ENCODE measurements at regions not wholly inside any gene's neighbourhood (a gene's known extent, or its start where the extent isn't known, plus 50 kb on each side); places are given as distances from the start of the nearest gene placed in this dataset.

- H3K4me3 ChIP-seq (ENCODE audit: extremely low read depth in 1 of 4, insufficient read depth in 2 of 4, low read depth in 3 of 4, low read length in 4 of 4): no peak overlapping the region
- no peak overlapping the region for H3K4me2 ChIP-seq (ENCODE audit: insufficient read depth in 1 of 2, low read depth in 2 of 2, low read length in 2 of 2)
- H3K36me3 ChIP-seq (ENCODE audit: control insufficient read depth in 2 of 4, insufficient read depth in 4 of 4, low read length in 3 of 4): no peaks in the 10 kb centered on the region
- H4K91ac ChIP-seq (replicated peaks; ENCODE audit: insufficient read length, low read length): no peak overlapping the region
- H2BK20ac ChIP-seq (ENCODE audit: low read length): no peak overlapping the region
- H3K4ac ChIP-seq (replicated peaks; ENCODE audit: insufficient read length, low read depth, low read length): no peak overlapping the region
- H3K27me3 ChIP-seq (replicated peaks in 1 of 4; ENCODE audit: control insufficient read depth in 3 of 4, extremely low read depth in 1 of 4, insufficient read depth in 3 of 4, low read length in 3 of 4): no peaks in the 10 kb centered on the region
- DNase-seq (ENCODE audit: low read depth in 1 of 2, low spot score in 2 of 2) (no peak), FAIRE-seq (no peak)
- H3K4me1 ChIP-seq (replicated peaks in 1 of 4; ENCODE audit: control insufficient read depth in 3 of 4, insufficient read depth in 4 of 4, low read length in 3 of 4): peaks cover 0 to 10% (median 5%) of the 10 kb centered on the region in 4 experiments; a peak in 3 of 7 replicates
- no peaks in the 10 kb centered on the region for H4K20me1 ChIP-seq (replicated peaks in 1 of 2; ENCODE audit: control insufficient read depth in 1 of 2, insufficient read depth in 2 of 2, low read length in 2 of 2)
- H3K79me2 ChIP-seq (ENCODE audit: control insufficient read depth in 1 of 2, insufficient read depth in 2 of 2, low read length in 2 of 2): no peaks in the 10 kb centered on the region
- no peak overlapping the region for H2AK5ac ChIP-seq (ENCODE audit: low read depth, low read length)
- no peak overlapping the region for H3K56ac ChIP-seq (replicated peaks; ENCODE audit: insufficient read length, low read depth, low read length)
- CTCF ChIA-PET (ENCODE audit: partially characterized antibody): no interaction called here
- POLR2A ChIA-PET (ENCODE audit: partially characterized antibody): no interaction called here
- H2BK15ac ChIP-seq (ENCODE audit: low read length): no peak overlapping the region
- no peak overlapping the region for H2AFZ ChIP-seq (ENCODE audit: low read length)
- no peak overlapping the region for H3K14ac ChIP-seq (ENCODE audit: insufficient read length)
- no peak overlapping the region for H3K9ac ChIP-seq (replicated peaks in 1 of 4; ENCODE audit: extremely low read depth in 1 of 4, low read depth in 3 of 4, low read length in 3 of 4)
- H3K18ac ChIP-seq (ENCODE audit: extremely low read depth, low read length): no peak overlapping the region
- no peak overlapping the region for H3K23ac ChIP-seq (ENCODE audit: insufficient read length)
- no peak overlapping the region for H3K27ac ChIP-seq (ENCODE audit: low read depth, low read length)
- TF ChIP-seq, protein P1, sequence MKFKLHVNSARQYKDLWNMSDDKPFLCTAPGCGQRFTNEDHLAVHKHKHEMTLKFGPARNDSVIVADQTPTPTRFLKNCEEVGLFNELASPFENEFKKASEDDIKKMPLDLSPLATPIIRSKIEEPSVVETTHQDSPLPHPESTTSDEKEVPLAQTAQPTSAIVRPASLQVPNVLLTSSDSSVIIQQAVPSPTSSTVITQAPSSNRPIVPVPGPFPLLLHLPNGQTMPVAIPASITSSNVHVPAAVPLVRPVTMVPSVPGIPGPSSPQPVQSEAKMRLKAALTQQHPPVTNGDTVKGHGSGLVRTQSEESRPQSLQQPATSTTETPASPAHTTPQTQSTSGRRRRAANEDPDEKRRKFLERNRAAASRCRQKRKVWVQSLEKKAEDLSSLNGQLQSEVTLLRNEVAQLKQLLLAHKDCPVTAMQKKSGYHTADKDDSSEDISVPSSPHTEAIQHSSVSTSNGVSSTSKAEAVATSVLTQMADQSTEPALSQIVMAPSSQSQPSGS (IDR thresholded peaks at IDR 0.05; ENCODE audit: low read length): no peak
- TF ChIP-seq FOSL1 (IDR thresholded peaks at IDR 0.05; ENCODE audit: insufficient read depth, low read depth, low read length) (no peak), POLR2AphosphoS5 (IDR thresholded peaks at IDR 0.05; ENCODE audit: low read depth, low read length) (no peak), SIN3A (conservative IDR thresholded peaks at IDR 0.05 in 1 of 2, IDR thresholded peaks at IDR 0.05 in 1 of 2; ENCODE audit: low read depth in 1 of 2, low read length in 2 of 2) (no peak), RBBP5 (IDR thresholded peaks at IDR 0.05; ENCODE audit: borderline replicate concordance, low read depth, low read length) (no peak), MAFK (IDR thresholded peaks at IDR 0.05; ENCODE audit: low read depth, low read length) (no peak), KDM5A (IDR thresholded peaks at IDR 0.05; ENCODE audit: low read length) (no peak)
- TF ChIP-seq, protein P2, sequence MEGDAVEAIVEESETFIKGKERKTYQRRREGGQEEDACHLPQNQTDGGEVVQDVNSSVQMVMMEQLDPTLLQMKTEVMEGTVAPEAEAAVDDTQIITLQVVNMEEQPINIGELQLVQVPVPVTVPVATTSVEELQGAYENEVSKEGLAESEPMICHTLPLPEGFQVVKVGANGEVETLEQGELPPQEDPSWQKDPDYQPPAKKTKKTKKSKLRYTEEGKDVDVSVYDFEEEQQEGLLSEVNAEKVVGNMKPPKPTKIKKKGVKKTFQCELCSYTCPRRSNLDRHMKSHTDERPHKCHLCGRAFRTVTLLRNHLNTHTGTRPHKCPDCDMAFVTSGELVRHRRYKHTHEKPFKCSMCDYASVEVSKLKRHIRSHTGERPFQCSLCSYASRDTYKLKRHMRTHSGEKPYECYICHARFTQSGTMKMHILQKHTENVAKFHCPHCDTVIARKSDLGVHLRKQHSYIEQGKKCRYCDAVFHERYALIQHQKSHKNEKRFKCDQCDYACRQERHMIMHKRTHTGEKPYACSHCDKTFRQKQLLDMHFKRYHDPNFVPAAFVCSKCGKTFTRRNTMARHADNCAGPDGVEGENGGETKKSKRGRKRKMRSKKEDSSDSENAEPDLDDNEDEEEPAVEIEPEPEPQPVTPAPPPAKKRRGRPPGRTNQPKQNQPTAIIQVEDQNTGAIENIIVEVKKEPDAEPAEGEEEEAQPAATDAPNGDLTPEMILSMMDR (IDR thresholded peaks at IDR 0.05; ENCODE audit: control extremely low read depth in 1 of 3, insufficient read depth in 1 of 3, low read depth in 1 of 3, low read length in 3 of 3): no peak
- H2BK12ac ChIP-seq (ENCODE audit: low read depth, low read length): no peak overlapping the region
- no peak overlapping the region for H2BK5ac ChIP-seq (ENCODE audit: low read depth, low read length)
- H3K9me3 ChIP-seq (ENCODE audit: insufficient read depth in 2 of 2, low read depth in 1 of 2, low read length in 1 of 2): no peaks in the 10 kb centered on the region
- no peaks in the 10 kb centered on the region for H3K23me2 ChIP-seq (ENCODE audit: low read depth, low read length)
- no peak overlapping the region for H2BK120ac ChIP-seq (replicated peaks; ENCODE audit: low read depth, low read length)
- no peaks in the 10 kb centered on the region for H3K79me1 ChIP-seq (ENCODE audit: low read depth, low read length)
- no peak overlapping the region for H4K5ac ChIP-seq (ENCODE audit: insufficient read length, low read depth, low read length)
- no peak overlapping the region for H4K8ac ChIP-seq (ENCODE audit: extremely low read depth, insufficient read depth, low read length)
- 81% methylated on average over 2 of the region's 2 CpGs; no CpG with 5 or more reads in 1 of the 2 experiments for WGBS, 2 experiments (ENCODE audit: extremely low coverage in 1 of 2, insufficient coverage in 1 of 2, insufficient read length in 1 of 2, insufficient replicate concordance in 2 of 2, low coverage in 1 of 2, low lambda C conversion rate in 2 of 2, missing lambda C conversion rate in 1 of 2)
Measured at GRCh38 chr1:58866578-58866977, 82.7 kb upstream of the JUN start.

Data from H1 (cell line).